ENCODE measurements at regions not wholly inside any gene's neighbourhood (a gene's known extent, or its start where the extent isn't known, plus 50 kb on each side); places are given as distances from the start of the nearest gene placed in this dataset.
"Not testable (repeated sequence)": the region's sequence is repeated elsewhere in the genome, so short reads cannot be mapped to it uniquely, and the experiment has no call there.

DNA sequence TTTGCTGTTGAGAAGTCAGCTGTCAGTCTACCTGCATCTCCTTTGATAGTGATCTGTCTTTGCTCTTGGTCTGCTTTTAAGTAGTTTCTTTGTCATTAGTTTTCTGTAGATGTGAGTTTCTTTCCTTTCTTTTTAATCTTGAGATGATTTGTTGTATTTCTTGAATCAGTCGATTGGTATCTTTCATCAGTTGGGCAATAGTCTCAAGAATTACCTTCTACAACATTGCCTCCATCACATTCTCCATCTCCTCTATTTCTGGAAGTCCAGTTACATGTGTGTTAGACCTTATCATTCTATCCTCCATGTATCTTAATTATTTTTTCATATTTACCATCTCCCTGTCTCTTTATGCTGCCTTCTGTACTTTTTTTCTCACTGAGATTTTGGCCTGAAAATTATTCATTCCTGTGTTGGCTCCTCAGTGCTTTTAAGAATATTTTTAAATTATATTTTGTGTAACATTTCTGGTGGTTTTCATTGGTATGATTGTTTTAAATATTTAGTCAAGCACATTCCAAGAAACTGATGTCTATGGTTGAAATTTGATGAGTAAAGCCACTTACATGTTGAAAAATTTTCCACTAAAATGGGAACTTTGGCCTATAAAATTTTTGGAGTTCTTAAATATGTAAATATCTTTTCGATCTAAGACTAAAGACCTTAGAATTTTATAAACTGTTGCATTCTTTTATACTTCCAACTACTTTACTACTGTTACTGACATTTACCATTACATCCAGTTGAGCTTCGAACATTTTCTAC is 239.5 kb upstream of the MGAT5 start:
- no peak for DNase-seq (ENCODE audit: low read depth in 2 of 2)

DNA sequence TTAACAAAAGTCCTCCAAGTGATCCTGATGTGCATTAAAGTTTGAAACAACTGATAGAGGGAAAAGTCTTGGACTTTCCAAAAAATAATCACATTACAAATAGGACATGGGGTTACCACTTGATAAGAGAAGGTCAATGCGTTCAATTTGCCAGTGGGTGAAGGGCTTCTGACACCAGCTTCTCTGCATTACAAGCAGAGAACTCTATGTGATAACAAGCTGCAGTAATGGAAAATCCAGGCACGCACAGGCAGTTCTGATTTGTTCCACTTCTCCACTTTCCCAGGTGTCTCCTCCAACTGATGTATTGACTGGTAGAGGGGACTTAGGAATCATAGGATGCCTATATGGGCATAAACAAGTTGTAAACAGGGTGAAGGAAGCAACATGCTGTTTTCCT is 234.0 kb upstream of the MGAT5 start:
- DNase-seq (ENCODE audit: low read depth in 2 of 2) = no peak

GRCh38 chr2:134020608-134021007 is 233.3 kb upstream of the MGAT5 start:
- no peak for DNase-seq (ENCODE audit: low read depth in 2 of 2)

DNA sequence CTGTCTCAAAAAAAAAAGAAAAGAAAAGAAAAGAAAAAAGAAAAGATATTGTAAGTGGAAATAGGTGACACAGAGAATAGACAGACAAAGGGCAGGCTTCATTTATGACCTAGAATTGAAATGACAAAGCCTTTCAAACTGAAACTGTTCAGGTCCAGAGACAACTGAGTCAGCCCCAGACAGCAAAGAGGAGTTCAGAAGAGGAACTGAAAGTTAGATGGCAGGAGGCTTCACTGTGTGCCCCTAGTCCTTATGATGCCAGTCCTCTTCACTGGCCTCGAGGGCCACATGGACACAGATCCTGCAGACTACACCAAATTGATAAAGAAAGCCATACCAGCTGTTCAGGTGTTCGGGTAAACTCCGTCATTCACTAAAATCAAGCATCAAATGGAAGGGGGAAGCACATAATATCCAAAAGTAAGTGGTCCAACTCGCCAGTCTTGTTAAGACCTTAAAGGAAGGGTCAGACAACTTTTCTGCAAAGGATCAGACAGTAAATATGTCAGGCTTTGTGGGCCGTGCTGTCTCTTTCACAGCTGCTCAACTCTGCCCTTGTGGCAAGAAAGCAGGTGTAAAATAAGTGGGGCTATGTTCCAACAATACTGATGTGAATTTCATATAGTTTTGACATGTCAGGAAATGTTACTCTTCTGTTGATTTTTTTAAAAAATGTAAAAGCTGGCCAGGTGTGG is 231.9 kb upstream of the MGAT5 start:
- no peak for DNase-seq (ENCODE audit: low read depth in 2 of 2)

DNA sequence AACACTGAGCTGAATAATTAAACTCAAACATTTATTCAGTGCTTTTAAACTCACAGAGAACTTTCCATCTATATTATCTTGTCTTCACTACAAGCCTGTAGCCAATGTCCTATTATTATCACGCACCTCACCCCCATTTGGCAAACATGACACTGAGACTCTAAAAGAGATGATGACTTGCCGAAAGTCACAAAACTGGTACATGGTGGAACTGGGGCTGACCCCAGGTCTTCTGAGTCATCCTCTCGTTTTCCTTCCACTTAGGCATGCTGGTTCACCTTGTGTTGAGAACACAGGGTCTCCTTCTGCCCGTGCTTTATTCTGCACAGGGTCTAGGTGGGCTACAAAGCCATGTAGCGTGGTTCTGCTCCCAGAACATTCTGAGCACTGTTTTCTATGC is 230.0 kb upstream of the MGAT5 start:
- no peak for DNase-seq (ENCODE audit: low read depth in 2 of 2)

DNA sequence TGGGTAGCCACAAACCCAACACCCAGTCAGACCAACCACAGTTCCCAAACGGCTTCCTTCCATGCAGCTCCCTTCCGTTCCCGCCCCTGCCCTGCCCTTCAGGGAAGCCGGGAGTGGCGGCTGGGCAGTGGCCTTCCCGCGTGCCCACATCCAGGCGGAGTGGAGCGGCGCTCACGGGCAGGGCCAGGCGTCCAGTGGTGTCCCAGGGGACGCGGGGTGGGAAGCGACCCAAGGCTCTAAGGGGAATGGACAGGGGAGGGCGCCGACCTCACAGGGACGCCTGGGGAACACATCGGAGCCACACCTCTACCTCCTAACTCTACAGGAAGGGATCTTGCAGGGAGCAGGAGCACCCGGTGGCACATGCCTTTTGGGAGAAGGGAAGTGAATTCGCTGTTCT is 225.9 kb upstream of the MGAT5 start:
- no peak for DNase-seq (ENCODE audit: low read depth in 2 of 2)

GRCh38 chr2:134029418-134029817 is 224.5 kb upstream of the MGAT5 start:
- DNase-seq (ENCODE audit: low read depth in 2 of 2) = no peak

DNA sequence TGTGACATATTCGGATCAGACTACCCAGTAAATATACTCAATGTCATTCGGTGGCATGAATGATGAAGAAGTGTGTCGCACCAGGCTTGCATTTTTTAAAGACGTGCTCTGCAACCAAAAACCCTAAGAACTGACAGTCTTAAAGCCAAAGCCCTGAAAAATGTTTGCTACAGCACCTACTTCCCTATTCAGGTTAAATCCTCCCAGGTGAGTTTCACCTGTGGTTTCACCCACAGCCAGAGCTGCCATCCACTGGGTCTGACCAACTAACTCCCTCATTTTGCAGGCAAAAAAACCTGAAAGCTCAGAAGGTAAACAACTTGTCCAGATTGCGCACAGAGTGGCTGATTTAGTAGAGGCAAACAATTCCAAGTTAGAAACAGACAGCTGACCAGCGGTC is 222.3 kb upstream of the MGAT5 start:
- no peak for DNase-seq (ENCODE audit: low read depth in 2 of 2)

DNA sequence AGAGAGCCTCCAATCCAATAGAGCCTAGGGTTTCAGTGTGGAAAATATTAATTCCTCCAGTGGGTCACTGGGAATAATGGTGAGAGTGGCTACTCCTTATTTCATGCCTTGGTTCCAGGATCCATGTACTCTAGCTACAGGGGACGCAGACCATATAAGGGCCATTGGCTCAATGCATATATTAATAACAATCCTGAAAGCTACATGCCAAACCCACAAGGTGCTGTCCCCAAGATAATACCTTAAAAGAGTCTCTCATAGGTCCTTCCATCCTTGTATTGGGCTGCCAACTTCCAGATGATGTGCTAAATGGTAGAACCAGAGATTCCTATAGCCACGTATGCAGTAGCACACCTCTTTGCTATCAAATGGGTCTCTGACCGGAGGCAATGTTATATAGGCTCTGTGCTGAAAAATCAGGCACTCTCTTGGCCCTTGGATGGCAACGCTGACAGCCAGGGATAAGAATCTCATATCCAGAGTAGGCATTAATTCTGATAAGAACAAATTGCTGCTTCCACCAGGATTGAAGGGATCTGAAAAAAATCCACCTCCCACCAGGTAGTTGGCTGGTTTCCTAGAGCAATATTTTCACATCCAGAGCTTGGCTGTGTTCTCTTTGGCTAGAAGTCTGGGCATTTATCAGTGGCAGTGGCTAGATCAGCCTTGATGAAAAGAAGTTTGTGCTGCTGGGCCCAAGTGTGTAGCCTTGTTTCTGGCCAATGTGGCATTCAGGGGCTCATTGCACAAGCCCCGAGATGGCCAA is 218.1 kb upstream of the MGAT5 start:
- no peak for DNase-seq (ENCODE audit: low read depth in 2 of 2)

- DNase-seq (ENCODE audit: low read depth in 2 of 2) = no peak
Measured at GRCh38 chr2:134039912-134040581, 213.8 kb upstream of the MGAT5 start.

DNA sequence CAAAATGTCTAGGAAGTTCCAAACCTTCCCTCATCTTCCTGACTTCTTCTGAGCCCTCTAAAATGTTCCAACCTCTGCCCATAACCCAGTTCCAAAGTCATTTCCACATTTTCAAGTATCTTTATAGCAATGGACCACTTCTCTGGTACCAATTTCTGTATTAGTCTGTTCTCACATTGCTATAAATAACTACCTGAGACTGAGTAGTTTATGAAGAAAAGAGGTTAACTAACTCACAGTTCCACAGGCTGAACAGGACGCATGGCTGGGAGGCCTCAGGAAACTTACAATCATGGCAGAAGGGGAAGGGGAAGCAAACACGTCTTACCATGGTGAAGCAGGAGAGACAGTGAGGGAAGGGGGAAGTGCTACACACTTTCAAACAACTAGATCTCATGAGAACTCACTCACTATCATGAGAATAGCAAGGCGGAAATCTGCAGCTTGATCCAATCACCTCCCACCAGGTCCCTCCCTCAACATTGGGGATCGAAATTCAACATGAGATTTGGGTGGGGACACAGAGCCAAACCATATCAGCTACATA is 213.2 kb upstream of the MGAT5 start:
- DNase-seq (ENCODE audit: low read depth in 2 of 2) = not testable (repeated sequence)

DNA sequence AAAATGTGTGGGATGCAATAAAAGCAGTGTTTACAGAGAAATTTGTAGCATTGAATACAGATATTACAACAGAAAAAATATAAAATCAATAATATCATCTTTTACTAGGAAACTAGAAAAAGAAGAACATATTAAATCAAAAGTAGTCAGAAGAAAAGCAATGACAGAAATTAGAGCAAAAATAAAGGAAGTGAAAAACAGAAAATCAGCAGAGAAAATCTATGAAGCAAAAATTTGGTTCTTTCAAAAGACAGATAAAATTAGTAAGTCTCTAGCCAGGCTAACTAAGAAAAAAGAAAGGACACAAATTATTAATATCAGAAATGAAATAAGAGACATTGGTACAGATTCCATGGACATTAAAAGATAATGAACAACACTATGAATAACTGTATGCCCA is 212.0 kb upstream of the MGAT5 start:
- no peak for DNase-seq (ENCODE audit: low read depth in 2 of 2)

DNA sequence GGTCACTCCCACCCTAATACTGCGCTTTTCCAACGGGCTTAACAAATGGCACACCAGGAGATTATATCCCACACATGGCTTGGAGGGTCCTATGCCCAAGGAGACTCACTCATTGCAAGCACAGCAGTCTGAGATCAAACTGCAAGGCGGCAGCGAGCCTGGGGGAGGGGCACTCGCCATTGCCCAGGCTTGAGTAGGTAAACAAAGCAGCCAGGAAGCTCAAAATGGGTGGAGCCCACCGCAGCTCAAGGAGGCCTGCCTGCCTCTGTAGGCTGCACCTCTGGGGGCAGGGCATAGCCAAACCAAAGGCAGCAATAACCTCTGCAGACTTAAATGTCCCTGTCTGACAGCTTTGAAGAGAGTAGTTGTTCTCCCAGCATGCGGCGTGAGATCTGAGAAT is 210.8 kb upstream of the MGAT5 start:
- not testable (repeated sequence) for DNase-seq (ENCODE audit: low read depth in 2 of 2)

DNA sequence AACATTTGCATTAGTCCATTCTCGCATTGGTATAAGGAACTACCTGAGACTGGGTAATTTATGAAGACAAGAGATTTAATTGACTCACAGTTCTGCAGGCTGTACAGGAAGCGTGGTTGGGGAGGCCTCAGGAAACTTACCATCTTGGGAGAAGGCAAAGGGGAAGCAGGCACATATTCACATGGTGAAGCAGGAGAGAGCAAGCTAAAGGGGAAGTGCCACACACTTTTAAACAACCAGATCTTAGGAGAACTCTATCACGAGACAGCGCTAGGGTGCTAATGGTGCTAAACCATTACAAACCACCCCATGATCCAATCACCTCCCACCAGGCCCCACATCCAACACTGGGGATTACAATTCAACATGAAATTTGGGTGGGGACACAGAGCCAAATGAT is 201.7 kb upstream of the MGAT5 start:
- DNase-seq (ENCODE audit: low read depth in 2 of 2) = no peak

GRCh38 chr2:134056173-134056572 is 197.7 kb upstream of the MGAT5 start:
- DNase-seq (ENCODE audit: low read depth in 2 of 2) = no peak

DNA sequence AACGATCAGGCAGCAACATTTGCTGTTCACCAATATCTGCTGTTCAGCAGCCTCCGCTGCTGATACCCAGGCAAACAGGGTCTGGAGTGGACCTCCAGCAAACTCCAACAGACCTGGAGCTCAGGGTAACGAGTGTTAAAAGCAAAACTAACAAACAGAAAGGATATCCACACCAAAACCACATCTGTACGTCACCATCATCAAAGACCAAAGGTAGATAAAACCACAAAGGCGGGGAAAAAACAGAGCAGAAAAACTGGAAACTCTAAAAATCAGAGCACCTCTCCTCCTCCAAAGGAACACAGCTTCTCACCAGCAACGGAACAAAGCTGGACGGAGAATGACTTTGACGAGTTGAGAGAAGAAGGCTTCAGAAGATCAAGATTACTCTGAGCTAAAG is 192.8 kb upstream of the MGAT5 start:
- DNase-seq (ENCODE audit: low read depth in 2 of 2) = not testable (repeated sequence)

- DNase-seq (ENCODE audit: low read depth in 2 of 2) = not testable (repeated sequence)
Measured at GRCh38 chr2:134062235-134062634, 191.6 kb upstream of the MGAT5 start.

GRCh38 chr2:134063916-134064315 is 190.0 kb upstream of the MGAT5 start:
- DNase-seq (ENCODE audit: low read depth in 2 of 2) = not testable (repeated sequence)

DNA sequence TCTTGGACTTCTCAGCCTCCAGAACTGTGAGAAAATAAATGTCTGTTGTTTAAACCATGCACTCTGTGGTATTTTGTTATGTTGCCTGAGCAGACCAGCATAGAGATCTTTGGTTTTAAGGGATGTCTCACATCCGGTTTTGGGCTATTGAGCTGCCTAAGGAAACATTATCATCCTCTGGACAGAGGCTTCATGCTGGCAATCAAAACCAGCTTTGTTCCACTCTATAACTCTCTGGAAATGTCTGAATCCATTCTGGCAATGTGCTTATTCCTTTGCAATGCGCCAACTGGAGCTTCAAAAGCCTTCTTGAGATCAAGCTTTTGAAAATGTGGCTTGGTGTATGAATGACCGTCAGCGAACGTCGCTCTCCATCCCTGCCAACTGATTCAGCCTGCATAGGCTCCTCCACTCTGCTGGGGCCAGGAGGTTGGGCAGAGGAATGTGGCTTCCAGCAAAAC is 183.6 kb upstream of the MGAT5 start:
- DNase-seq (ENCODE audit: low read depth in 2 of 2) = no peak

GRCh38 chr2:134072341-134072740 is 181.5 kb upstream of the MGAT5 start:
- DNase-seq (ENCODE audit: low read depth in 2 of 2) = no peak

DNA sequence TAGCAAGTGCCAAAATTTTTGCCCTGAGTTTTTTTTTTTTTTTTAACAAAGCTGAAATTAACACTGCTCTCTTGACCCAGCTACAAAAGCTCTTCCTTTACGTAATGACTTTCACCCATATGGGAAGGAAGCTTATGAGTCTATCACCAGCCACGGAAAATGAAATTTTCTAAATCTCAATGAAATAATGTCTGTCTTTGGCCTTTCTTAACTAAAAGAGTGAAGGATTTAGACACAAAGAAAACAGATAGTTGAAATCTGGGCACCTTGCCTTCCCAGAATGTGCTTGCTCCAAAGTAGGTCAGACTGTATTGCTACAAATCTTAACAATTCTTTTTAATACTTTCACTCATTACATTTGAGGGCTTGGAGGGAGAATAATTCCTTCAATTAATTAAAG is 180.8 kb upstream of the MGAT5 start:
- no peak for DNase-seq (ENCODE audit: low read depth in 2 of 2)

GRCh38 chr2:134074619-134075018 is 179.3 kb upstream of the MGAT5 start:
- DNase-seq (ENCODE audit: low read depth in 2 of 2) = no peak

All from dermis microvascular lymphatic vessel endothelial cell (primary cell).